GM12878 (cell line): ENCODE measurements at regions not wholly inside any gene's neighbourhood (a gene's known extent, or its start where the extent isn't known, plus 50 kb on each side); places are given as distances from the start of the nearest gene placed in this dataset.

ENCODE experiments used
- ATAC-seq: fragments of 200-7000 bp; cut with Tn5 transposase; 3 replicates; pipeline ENCODE4 v1.9.1; 2020; ENCODE audit warnings: mild to moderate bottlenecking, moderate library complexity
- BruUV-seq: library from RNA; stranded (reverse); fragments of 400-500 nt; replicated peaks from 2 replicates; lab custom pipeline; 2021; lab: Mats Ljungman, UMichigan
- CTCF ChIA-PET: fragments of 300-600 bp; sonication (Branson Sonifier 250); formaldehyde crosslinking; extraction: SDS; loops from one replicate; lab custom pipeline; 2021; ENCODE audit warnings: inconsistent platforms; lab: Yijun Ruan, JAX
- POLR2A ChIA-PET: fragments of 350-600 bp; formaldehyde crosslinking; extraction: SDS; loops from one replicate; lab custom pipeline; 2021; ENCODE audit warnings: inconsistent platforms; lab: Charles Lee
- RAD21 ChIA-PET: fragments of 300-600 bp; sonication (Branson Sonifier 250); formaldehyde crosslinking; loops from one replicate; lab custom pipeline; 2023; ENCODE audit warnings: antibody characterized with exemption; ENCODE audit not compliant: unreplicated experiment; lab: Charles Lee
- SMC1A ChIA-PET: fragments of 300-600 bp; sonication (Branson Sonifier 250); formaldehyde crosslinking; loops from one replicate; lab custom pipeline; 2023; ENCODE audit not compliant: unreplicated experiment, uncharacterized antibody; lab: Charles Lee
- DNase-seq: peaks from one replicate; pipeline ENCODE4 v3.0.0-alpha.2; 2011; ENCODE audit warnings: low read depth, low spot score
- FAIRE-seq: peaks from 3 replicates; lab custom pipeline; 2011; peaks lifted over from hg19 to GRCh38; lab: Jason Lieb, UNC
- H2AFZ ChIP-seq: 2 replicates; pipeline ENCODE4 v1.6.0; 2011; ENCODE audit warnings: low read depth, low read length, control low read depth; ENCODE audit not compliant: control insufficient read depth
- H3K27ac ChIP-seq: 2 replicates; pipeline ENCODE4 v1.5.1; 2011; ENCODE audit warnings: control low read depth; ENCODE audit not compliant: control insufficient read depth, insufficient read depth
- H3K27me3 ChIP-seq, 2 experiments: replicated peaks in 1 of 2; 2 replicates each; pipeline versions ENCODE4 v1.6.0 to v1.6.1; 2011; ENCODE audit warnings: low read length in 1 of 2; ENCODE audit not compliant: control insufficient read depth in 2 of 2, insufficient read depth in 2 of 2
- H3K36me3 ChIP-seq, 2 experiments: 2 replicates each; pipeline ENCODE4 v1.5.1; 2011; ENCODE audit warnings: low read length in 1 of 2; ENCODE audit not compliant: control insufficient read depth in 2 of 2, insufficient read depth in 2 of 2
- H3K4me1 ChIP-seq: 2 replicates; pipeline ENCODE4 v1.6.1; 2011; ENCODE audit warnings: mild to moderate bottlenecking, low read length, moderate library complexity, mixed read lengths; ENCODE audit not compliant: control insufficient read depth, insufficient read depth
- H3K4me2 ChIP-seq: 2 replicates; pipeline ENCODE4 v1.6.0; 2011; ENCODE audit warnings: control low read depth; ENCODE audit not compliant: control insufficient read depth, insufficient read depth
- H3K4me3 ChIP-seq: fragments of 200-600 bp; sonication (generic); 2 replicates; pipeline ENCODE4 v1.5.1; 2016
- H3K79me2 ChIP-seq: 2 replicates; pipeline ENCODE4 v1.6.0; 2011; ENCODE audit warnings: low read length; ENCODE audit not compliant: control insufficient read depth, insufficient read depth
- H3K9ac ChIP-seq: 2 replicates; pipeline ENCODE4 v1.8.0; 2011; ENCODE audit warnings: low read length, control low read depth, mixed read lengths; ENCODE audit not compliant: control insufficient read depth, insufficient read depth
- H3K9me3 ChIP-seq: replicated peaks from 3 replicates; pipeline ENCODE4 v1.5.1; 2011; ENCODE audit warnings: mild to moderate bottlenecking, low read length; ENCODE audit not compliant: control insufficient read depth, insufficient read depth
- H4K20me1 ChIP-seq: 2 replicates; pipeline ENCODE4 v1.6.0; 2011; ENCODE audit not compliant: control insufficient read depth, insufficient read depth
- ATF7 ChIP-seq: fragments of 450-650 bp; IDR thresholded peaks from 2 replicates; pipeline ENCODE4 v1.6.1; 2016; ENCODE audit warnings: low read depth, mild to moderate bottlenecking
- BACH1 ChIP-seq: fragments of 450-650 bp; IDR thresholded peaks from 2 replicates; pipeline ENCODE4 v1.6.1; 2017; ENCODE audit warnings: mild to moderate bottlenecking, borderline replicate concordance
- CUX1 ChIP-seq: IDR thresholded peaks from 2 replicates; pipeline ENCODE4 v1.6.1; 2012; ENCODE audit warnings: improper control_type of control experiment, low read depth, low read length; ENCODE audit not compliant: insufficient replicate concordance
- EZH2 ChIP-seq: IDR thresholded peaks from 2 replicates; pipeline ENCODE4 v1.6.1; 2012; ENCODE audit warnings: low read depth, mild to moderate bottlenecking, control low read depth, inconsistent platforms, low read length, borderline replicate concordance; ENCODE audit not compliant: control insufficient read depth
- MTA2 ChIP-seq: fragments of 450-650 bp; IDR thresholded peaks from 2 replicates; pipeline ENCODE4 v1.6.1; 2016; ENCODE audit warnings: low read depth, mild to moderate bottlenecking, moderate library complexity
- PAX8 ChIP-seq: fragments of 450-650 bp; IDR thresholded peaks from 2 replicates; pipeline ENCODE4 v1.6.1; 2017; ENCODE audit warnings: mild to moderate bottlenecking, moderate library complexity
- POLR2AphosphoS2 ChIP-seq: IDR thresholded peaks from 2 replicates; pipeline ENCODE4 v1.6.1; 2011; ENCODE audit warnings: low read depth, mild to moderate bottlenecking, low read length, improper control_type of control experiment, moderate library complexity
- RCOR1 ChIP-seq: conservative IDR thresholded peaks from 2 replicates; pipeline ENCODE4 v1.6.1; 2012; ENCODE audit warnings: low read depth, low read length, improper control_type of control experiment
- TCF12 ChIP-seq: IDR thresholded peaks from 2 replicates; pipeline ENCODE4 v1.6.1; 2011; ENCODE audit warnings: low read depth, mild to moderate bottlenecking, low read length
- ZBTB11 ChIP-seq: fragments of 450-650 bp; formaldehyde crosslinking; IDR thresholded peaks from 2 replicates; pipeline ENCODE4 v1.5.0; 2022; ENCODE audit warnings: mild to moderate bottlenecking, missing genetic modification characterization
- WGBS: methylation state at CpG from one replicate; pipeline ENCODE4 v1.1.6; 2016; ENCODE audit warnings: low lambda C conversion rate; ENCODE audit not compliant: insufficient replicate concordance, insufficient coverage; ENCODE audit errors: missing lambda C conversion rate; 5-methylcytosine and 5-hydroxymethylcytosine counted together
- in situ Hi-C: fragments of 300-500 bp; cut with MboI; formaldehyde crosslinking; loops from 9 replicates; pipeline ENCODE4 v1.14.3; 2018; ENCODE audit warnings: mixed read lengths
- intact Hi-C: fragments of 100-400 bp; cut with micrococcal nuclease; formaldehyde crosslinking; loops from one replicate; pipeline ENCODE4 v1.14.2; 2022; ENCODE audit not compliant: unreplicated experiment
- TF ChIP-seq, protein P1 (sequence below): IDR thresholded peaks from 2 replicates; pipeline ENCODE4 v1.6.1; 2011; ENCODE audit warnings: low read depth, mild to moderate bottlenecking, low read length, moderate library complexity, borderline replicate concordance; ENCODE audit errors: extremely low read depth
- TF ChIP-seq, protein P2 (sequence below): fragments of 450-650 bp; IDR thresholded peaks from 2 replicates; pipeline ENCODE4 v1.6.1; 2018; ENCODE audit warnings: mild to moderate bottlenecking, low read depth, moderate library complexity; ENCODE audit not compliant: partially characterized antibody

- no peak for TF ChIP-seq ZBTB11
- TF ChIP-seq, protein P1, sequence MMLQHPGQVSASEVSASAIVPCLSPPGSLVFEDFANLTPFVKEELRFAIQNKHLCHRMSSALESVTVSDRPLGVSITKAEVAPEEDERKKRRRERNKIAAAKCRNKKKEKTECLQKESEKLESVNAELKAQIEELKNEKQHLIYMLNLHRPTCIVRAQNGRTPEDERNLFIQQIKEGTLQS, result no peak
- no peak for TF ChIP-seq MTA2
- TF ChIP-seq, protein P2, sequence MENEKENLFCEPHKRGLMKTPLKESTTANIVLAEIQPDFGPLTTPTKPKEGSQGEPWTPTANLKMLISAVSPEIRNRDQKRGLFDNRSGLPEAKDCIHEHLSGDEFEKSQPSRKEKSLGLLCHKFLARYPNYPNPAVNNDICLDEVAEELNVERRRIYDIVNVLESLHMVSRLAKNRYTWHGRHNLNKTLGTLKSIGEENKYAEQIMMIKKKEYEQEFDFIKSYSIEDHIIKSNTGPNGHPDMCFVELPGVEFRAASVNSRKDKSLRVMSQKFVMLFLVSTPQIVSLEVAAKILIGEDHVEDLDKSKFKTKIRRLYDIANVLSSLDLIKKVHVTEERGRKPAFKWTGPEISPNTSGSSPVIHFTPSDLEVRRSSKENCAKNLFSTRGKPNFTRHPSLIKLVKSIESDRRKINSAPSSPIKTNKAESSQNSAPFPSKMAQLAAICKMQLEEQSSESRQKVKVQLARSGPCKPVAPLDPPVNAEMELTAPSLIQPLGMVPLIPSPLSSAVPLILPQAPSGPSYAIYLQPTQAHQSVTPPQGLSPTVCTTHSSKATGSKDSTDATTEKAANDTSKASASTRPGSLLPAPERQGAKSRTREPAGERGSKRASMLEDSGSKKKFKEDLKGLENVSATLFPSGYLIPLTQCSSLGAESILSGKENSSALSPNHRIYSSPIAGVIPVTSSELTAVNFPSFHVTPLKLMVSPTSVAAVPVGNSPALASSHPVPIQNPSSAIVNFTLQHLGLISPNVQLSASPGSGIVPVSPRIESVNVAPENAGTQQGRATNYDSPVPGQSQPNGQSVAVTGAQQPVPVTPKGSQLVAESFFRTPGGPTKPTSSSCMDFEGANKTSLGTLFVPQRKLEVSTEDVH, result no peak
- no peak for TF ChIP-seq TCF12
Observed at GRCh38 chr11:95655536-95655935, 134.0 kb downstream of the FAM76B start (continued).

DNA sequence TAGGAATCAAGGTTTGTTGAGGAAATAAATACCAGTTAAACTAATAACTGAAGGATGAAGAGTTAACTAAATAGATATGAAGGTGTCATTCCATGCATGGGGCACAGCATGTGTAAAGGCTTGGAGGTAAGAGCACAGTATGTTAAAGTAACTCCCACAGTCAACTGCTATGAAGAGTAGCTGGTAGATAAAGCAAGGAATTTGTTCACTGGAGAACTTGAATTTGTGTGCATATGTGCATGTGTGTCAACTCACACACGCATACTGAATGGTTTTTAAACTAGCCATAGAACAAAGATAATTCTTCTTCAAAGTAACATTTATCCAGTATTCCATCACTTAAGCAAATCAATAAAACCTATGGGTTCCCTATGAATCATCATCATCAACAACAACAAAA, 135.9 kb downstream of the FAM76B start:
- CTCF ChIA-PET, result no interaction called here
- RAD21 ChIA-PET, result no interaction called here
- Histone ChIP-seq H4K20me1 (no peaks in the 10 kb centered on the region), H3K27me3 (no peaks in the 10 kb centered on the region), H3K4me1 (no peaks in the 10 kb centered on the region), H3K4me2 (no peak overlapping the region), H3K36me3 (no peaks in the 10 kb centered on the region), H2AFZ (no peak overlapping the region), H3K9ac (no peak overlapping the region), H3K4me3 (no peak overlapping the region), H3K27ac (no peak overlapping the region), H3K9me3 (no peaks in the 10 kb centered on the region), H3K79me2 (no peaks in the 10 kb centered on the region)
- in situ Hi-C loops (no loop called here), intact Hi-C loops (no loop called here)
- DNase-seq (no peak), FAIRE-seq (no peak), ATAC-seq (no peak)
- no TSS peak for BruUV-seq
- 65% methylated on average over 1 of the region's 1 CpG for WGBS
- POLR2A ChIA-PET, result no interaction called here
- SMC1A ChIA-PET, result no interaction called here
- TF ChIP-seq BACH1 (no peak), EZH2 (no peak), POLR2AphosphoS2 (no peak), PAX8 (no peak), RCOR1 (no peak), ATF7 (no peak), CUX1 (no peak)
